ENCODE measurements at regions not wholly inside any gene's neighbourhood (a gene's known extent, or its start where the extent isn't known, plus 50 kb on each side); places are given as distances from the start of the nearest gene placed in this dataset.
A peak's percentile ranks its signal among the peaks of the same experiment; 100 is the strongest.

GRCh38 chr13:87398047-87398446 lies 273.1 kb upstream of the SLITRK5 start:
- Histone ChIP-seq H3K4me2 (ENCODE audit: insufficient read depth, insufficient read length, low read length) (no peak overlapping the region), H3K18ac (ENCODE audit: insufficient read length, low read depth, low read length) (no peak overlapping the region), H2BK12ac (ENCODE audit: insufficient read length, low read depth, low read length) (no peak overlapping the region), H4K5ac (ENCODE audit: insufficient read length, low read depth, low read length) (no peak overlapping the region), H4K20me1 (ENCODE audit: control insufficient read depth, insufficient read depth, insufficient read length) (no peaks in the 10 kb centered on the region), H3K27me3 (ENCODE audit: insufficient read depth, low read length) (no peaks in the 10 kb centered on the region), H3K4me1 (ENCODE audit: insufficient read depth, low read length) (no peaks in the 10 kb centered on the region), H2AK5ac (ENCODE audit: insufficient read length, low read length) (no peak overlapping the region), H3K56ac (ENCODE audit: insufficient read length, low read depth, low read length) (no peak overlapping the region), H2AFZ (ENCODE audit: low read length) (no peak overlapping the region), H3K23me2 (ENCODE audit: insufficient read length, low read depth, low read length, poor library complexity, severe bottlenecking) (no peaks in the 10 kb centered on the region), H2BK20ac (ENCODE audit: low read depth, low read length, poor library complexity, severe bottlenecking) (no peak overlapping the region), H3K9me3 (ENCODE audit: control insufficient read depth, low read depth, low read length) (no peaks in the 10 kb centered on the region), H2BK5ac (ENCODE audit: insufficient read length, low read length) (no peak overlapping the region), H3K79me1 (ENCODE audit: insufficient read depth, low read depth, low read length, poor library complexity, severe bottlenecking) (no peaks in the 10 kb centered on the region), H2BK120ac (ENCODE audit: low read depth, low read length, poor library complexity, severe bottlenecking) (no peak overlapping the region), H4K91ac (ENCODE audit: insufficient read length, low read depth, low read length) (no peak overlapping the region), H3K9ac (ENCODE audit: extremely low read depth, insufficient read length, low read length) (no peak overlapping the region), H3T11ph (ENCODE audit: low read length) (no peak overlapping the region), H3K27ac (ENCODE audit: insufficient read length, low read depth, low read length) (no peak overlapping the region), H3K4ac (ENCODE audit: low read depth, low read length) (no peak overlapping the region), H3K79me2 (ENCODE audit: insufficient read depth, low read length) (no peaks in the 10 kb centered on the region), H3K14ac (ENCODE audit: insufficient read depth, low read length) (no peak overlapping the region), H2BK15ac (ENCODE audit: low read depth, low read length) (no peak overlapping the region), H4K8ac (replicated peaks; ENCODE audit: insufficient read length, low read depth, low read length) (no peak overlapping the region), H3K23ac (ENCODE audit: insufficient read length, low read depth, low read length) (no peak overlapping the region)
- TF ChIP-seq CTCF (conservative IDR thresholded peaks at IDR 0.05), result peak; percentile 41; the same call in 2 of the 3 replicates
- DNase-seq, result no peak
- H3K9me3 Mint-ChIP-seq, result no peaks in the 10 kb centered on the region
- no peaks in the 10 kb centered on the region for H3K36me3 Mint-ChIP-seq (ENCODE audit: insufficient read depth in 1 of 3, low read depth in 3 of 3)
- no CpG with 5 or more reads among the region's 3 CpGs for WGBS (ENCODE audit: extremely low coverage, insufficient read length, low lambda C conversion rate)
- H3K27ac Mint-ChIP-seq, result no peak overlapping the region
- no peak overlapping the region for H3K4me3 Mint-ChIP-seq
- H3K4me1 Mint-ChIP-seq, result peaks cover 0 to 3% of the 10 kb centered on the region in 2 experiments; a peak in 1 of 4 replicates
- H3K27me3 Mint-ChIP-seq (ENCODE audit: low read depth), result no peaks in the 10 kb centered on the region

Measured in H9 (cell line).